Naive thymus-derived CD8-positive, alpha-beta T cell (primary cell): ENCODE measurements at regions not wholly inside any gene's neighbourhood (a gene's known extent, or its start where the extent isn't known, plus 50 kb on each side); places are given as distances from the start of the nearest gene placed in this dataset.

ENCODE experiments used
- ATAC-seq, 2 donors: fragments of 150-1000 bp; cut with Tn5 transposase in 1 of 2; sonication (Bioruptor Pico), chemical (Tn5 transposase) in 1 of 2; 1 replicate in 1 of 2; 2 replicates in 1 of 2; pipeline ENCODE4 v1.10.0; 2021; ENCODE audit warnings: mild to moderate bottlenecking in 2 of 2, moderate library complexity in 2 of 2
- POLR2A ChIA-PET: fragments of 350-600 bp; sonication (Branson Sonifier 250); formaldehyde crosslinking; loops from one replicate; lab custom pipeline; 2021; ENCODE audit warnings: antibody characterized with exemption; lab: Charles Lee
- DNase-seq, 10 donors: peaks; one replicate each; pipeline versions ENCODE4 v3.0.0 to v3.0.0-alpha.2; 2020 to 2022
- H3K27ac Mint-ChIP-seq, 10 donors: one replicate each; pipeline ENCODE4 v1.8.0; 2020 to 2022; ENCODE audit warnings: mild to moderate bottlenecking in 10 of 10, mixed read lengths in 10 of 10, moderate library complexity in 4 of 10, inconsistent platforms in 1 of 10
- H3K27me3 Mint-ChIP-seq, 5 donors: one replicate each; pipeline ENCODE4 v1.8.0; 2021 to 2022; ENCODE audit warnings: mixed read lengths in 5 of 5
- H3K36me3 Mint-ChIP-seq, 3 donors: one replicate each; pipeline ENCODE4 v1.8.0; 2020 to 2022; ENCODE audit warnings: mixed read lengths in 3 of 3, mild to moderate bottlenecking in 2 of 3, inconsistent platforms in 1 of 3
- H3K4me1 Mint-ChIP-seq, 4 donors: one replicate each; pipeline ENCODE4 v1.8.0; 2021 to 2022; ENCODE audit warnings: mixed read lengths in 4 of 4
- H3K4me3 Mint-ChIP-seq, 10 donors: one replicate each; pipeline ENCODE4 v1.8.0; 2020 to 2022; ENCODE audit warnings: mild to moderate bottlenecking in 10 of 10, mixed read lengths in 10 of 10, moderate library complexity in 6 of 10, inconsistent platforms in 1 of 10
- H3K9me3 Mint-ChIP-seq, 9 donors: one replicate each; pipeline ENCODE4 v1.8.0; 2020 to 2022; ENCODE audit warnings: mixed read lengths in 9 of 9, mild to moderate bottlenecking in 3 of 9, inconsistent platforms in 1 of 9, moderate library complexity in 1 of 9

DNA sequence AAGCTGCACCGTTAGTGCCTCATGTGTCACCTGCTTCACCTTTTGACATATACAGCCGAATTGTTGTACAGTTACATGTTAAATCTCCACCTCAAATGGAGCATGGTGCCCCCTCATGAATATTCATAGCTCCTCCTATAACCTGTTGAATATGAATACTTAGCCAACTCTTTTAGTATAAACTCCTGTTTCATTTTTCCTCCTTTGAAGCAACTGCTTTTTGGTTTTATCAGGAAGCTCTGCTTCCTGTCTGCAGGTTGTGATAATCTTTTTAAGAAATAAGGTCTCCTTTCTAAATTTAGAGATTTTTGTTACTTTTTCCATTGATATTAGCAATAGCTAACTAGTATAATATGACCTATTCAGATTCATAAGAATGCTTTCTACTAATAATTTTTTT lies 1429.2 kb upstream of the AGA start:
- Mint-ChIP-seq H3K9me3 (peaks cover 0 to 2% (median 0%) of the 10 kb centered on the region in 9 donors), H3K27me3 (no peaks in the 10 kb centered on the region), H3K4me1 (no peaks in the 10 kb centered on the region), H3K4me3 (no peak overlapping the region), H3K27ac (no peak overlapping the region), H3K36me3 (no peaks in the 10 kb centered on the region)
- POLR2A ChIA-PET = no interaction called here
- ATAC-seq = no peak
- no peak for DNase-seq

DNA sequence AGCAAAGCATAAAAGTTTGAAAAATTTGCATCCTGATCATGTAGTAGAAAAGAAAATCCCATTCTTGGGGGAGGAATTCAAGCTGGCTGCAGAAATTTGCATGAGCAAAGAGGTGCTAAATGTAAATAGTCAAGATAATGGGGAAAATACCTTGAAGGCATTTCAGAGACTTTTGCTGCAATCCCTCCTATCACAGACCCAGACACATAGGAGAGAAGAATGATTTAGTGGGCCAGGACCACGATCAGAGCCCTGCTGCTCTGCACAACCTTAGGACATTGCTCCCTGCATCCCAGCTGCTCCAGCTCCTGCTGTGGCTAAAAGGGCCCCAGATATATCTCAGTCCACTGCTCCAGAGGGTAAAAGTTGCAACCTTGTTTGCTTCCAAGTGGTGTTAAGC lies 1439.7 kb upstream of the AGA start:
- Mint-ChIP-seq H3K9me3 (peaks cover 0 to 27% (median 10%) of the 10 kb centered on the region in 9 donors), H3K4me3 (no peak overlapping the region), H3K27me3 (no peaks in the 10 kb centered on the region), H3K4me1 (no peaks in the 10 kb centered on the region), H3K27ac (no peak overlapping the region), H3K36me3 (no peaks in the 10 kb centered on the region)
- no peak for ATAC-seq
- no peak for DNase-seq
- POLR2A ChIA-PET = no interaction called here

DNA sequence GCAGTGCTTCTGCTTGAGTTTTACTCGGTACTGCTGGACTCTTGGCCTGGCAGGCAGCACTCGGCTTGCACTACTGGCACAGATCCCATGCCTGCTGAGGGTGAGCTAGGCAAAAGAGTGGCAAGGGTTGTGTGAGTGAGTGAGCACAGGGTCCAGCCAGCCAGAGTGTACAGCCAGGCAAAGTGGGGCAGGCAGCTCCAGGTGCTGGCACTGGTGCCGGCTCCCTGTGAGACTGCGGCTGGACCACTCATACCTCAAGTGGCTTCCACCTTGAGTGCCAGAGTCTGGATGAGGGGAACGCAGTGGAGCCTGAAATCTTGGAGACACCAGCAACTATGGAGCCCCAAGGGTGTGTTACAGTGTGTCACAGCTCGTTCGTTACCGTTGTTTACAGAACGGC lies 1451.9 kb upstream of the AGA start:
- ATAC-seq (no peak), DNase-seq (no peak)
- POLR2A ChIA-PET = no interaction called here
- Mint-ChIP-seq H3K4me1 (no peaks in the 10 kb centered on the region), H3K27ac (no peak overlapping the region), H3K36me3 (no peaks in the 10 kb centered on the region), H3K9me3 (peaks cover 0 to 4% (median 0%) of the 10 kb centered on the region in 9 donors), H3K27me3 (no peaks in the 10 kb centered on the region), H3K4me3 (no peak overlapping the region)

DNA sequence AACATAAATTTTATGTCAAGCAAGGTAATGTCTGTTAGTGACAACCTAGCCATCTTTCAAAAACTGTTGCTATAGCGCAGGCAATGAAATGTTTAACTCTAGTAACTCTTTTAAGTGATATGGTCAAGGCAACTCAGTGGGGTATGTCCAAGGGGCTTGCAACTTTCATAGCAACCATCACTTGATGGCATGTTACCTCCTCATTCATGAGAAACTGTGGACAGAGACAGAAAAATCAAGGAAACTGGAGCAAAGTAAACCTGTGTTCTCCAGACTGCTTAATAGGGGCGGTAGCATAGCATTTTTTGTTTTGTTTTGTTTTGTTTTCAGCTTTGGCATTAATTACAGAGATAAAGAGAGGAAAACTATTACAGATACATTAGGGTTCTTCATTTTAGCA lies 1456.8 kb upstream of the AGA start:
- Mint-ChIP-seq H3K27ac (no peak overlapping the region), H3K9me3 (peaks cover 0 to 16% (median 0%) of the 10 kb centered on the region in 9 donors), H3K27me3 (no peaks in the 10 kb centered on the region), H3K36me3 (no peaks in the 10 kb centered on the region), H3K4me1 (no peaks in the 10 kb centered on the region), H3K4me3 (no peak overlapping the region)
- ATAC-seq (no peak), DNase-seq (no peak)
- POLR2A ChIA-PET = no interaction called here

DNA sequence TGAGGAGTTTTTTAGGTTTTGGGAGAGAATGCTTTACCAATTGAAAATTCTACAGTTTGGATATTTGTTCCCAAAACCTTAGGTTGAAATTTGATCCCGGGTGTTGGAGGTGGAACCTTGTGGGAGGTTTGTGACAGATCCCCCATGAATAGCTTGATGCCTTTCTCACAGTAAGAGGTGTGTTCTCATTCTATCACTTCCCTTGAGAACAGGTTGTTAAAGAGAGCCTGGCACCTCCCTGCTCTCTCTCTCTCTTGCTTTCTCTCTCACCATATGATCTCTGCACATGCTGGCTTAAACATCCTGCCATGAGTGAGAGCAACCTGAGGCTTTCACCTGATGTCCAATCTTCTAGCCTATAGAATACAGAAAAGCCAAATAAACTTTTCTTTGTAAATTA lies 1475.5 kb upstream of the AGA start:
- ATAC-seq = no peak
- Mint-ChIP-seq H3K36me3 (no peaks in the 10 kb centered on the region), H3K9me3 (peaks cover 0 to 11% (median 0%) of the 10 kb centered on the region in 9 donors), H3K4me1 (no peaks in the 10 kb centered on the region), H3K27me3 (no peaks in the 10 kb centered on the region), H3K4me3 (no peak overlapping the region), H3K27ac (no peak overlapping the region)
- POLR2A ChIA-PET = no interaction called here
- DNase-seq = no peak

DNA sequence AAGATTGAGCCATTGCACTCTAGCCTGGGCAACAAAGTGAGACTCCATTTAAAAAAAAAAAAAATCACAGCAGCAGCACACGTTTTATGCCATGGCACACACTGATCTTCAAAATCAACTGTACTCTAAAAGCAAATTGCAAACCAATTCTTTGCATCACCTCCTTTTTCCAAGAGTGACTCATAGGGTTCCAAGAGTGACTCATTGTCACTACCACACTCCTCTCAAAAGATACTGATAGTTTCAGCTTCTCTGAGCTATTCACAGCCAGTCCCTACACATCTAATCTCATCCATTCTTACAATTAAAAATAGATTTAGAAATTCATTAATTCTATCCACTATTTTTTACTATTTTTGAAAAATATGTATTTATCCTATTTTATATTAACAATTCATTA lies 1494.9 kb upstream of the AGA start:
- Mint-ChIP-seq H3K4me1 (no peaks in the 10 kb centered on the region), H3K27ac (no peak overlapping the region), H3K36me3 (no peaks in the 10 kb centered on the region), H3K4me3 (no peak overlapping the region), H3K27me3 (no peaks in the 10 kb centered on the region), H3K9me3 (peaks cover 0 to 31% (median 5%) of the 10 kb centered on the region in 9 donors)
- ATAC-seq (no peak), DNase-seq (no peak)
- POLR2A ChIA-PET = no interaction called here

DNA sequence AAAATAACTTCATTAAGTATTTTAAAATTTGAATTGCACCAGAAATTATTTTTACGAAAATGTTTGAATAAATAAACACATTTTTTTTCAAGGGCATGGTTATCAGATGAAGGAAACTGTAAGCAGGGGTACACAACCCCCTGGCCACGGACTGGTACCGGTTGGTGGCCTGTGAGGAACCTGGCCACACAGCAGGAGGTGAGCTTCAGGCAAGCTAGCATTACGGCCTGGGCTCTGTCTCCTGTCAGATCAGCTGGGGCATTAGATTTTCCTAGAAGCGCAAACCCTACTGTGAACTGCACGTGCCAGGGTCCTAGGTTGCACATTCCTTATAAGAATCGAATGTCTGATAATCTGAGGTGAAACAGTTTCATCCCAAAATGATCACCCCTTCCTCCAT lies 1499.7 kb upstream of the AGA start:
- H3K27me3 Mint-ChIP-seq = no peaks in the 10 kb centered on the region
- no peak overlapping the region for H3K4me3 Mint-ChIP-seq
- POLR2A ChIA-PET = no interaction called here
- no peak for DNase-seq
- ATAC-seq = no peak
- H3K9me3 Mint-ChIP-seq = peaks cover 0 to 20% (median 3%) of the 10 kb centered on the region in 9 donors
- no peak overlapping the region for H3K27ac Mint-ChIP-seq
- no peaks in the 10 kb centered on the region for H3K36me3 Mint-ChIP-seq
- H3K4me1 Mint-ChIP-seq = no peaks in the 10 kb centered on the region

DNA sequence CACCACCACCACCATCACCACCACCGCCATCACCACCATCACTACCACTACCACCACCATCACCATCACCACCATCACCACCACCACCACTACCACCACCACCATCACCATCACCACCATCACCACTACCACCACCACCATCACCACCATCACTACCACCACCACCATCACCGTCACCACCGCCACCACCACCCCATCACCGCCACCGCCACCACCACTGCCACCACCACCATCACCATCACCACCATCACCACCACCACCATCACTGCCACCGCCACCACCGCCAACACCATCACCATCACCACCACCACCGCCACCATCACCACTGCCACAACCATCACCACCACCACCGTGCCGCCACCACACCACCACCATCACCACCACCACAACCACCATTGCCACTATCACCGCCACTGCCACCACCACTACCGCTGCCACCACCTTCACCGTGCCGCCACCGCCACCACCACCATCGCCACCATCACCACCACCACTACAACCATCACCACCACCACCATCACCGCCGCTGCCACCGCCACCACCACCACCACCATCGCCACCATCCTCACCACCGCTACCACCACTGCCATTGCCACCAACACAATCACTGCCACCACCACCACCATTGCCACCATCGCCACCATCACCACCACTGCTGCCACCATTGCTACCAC lies 1511.3 kb upstream of the AGA start:
- H3K27ac Mint-ChIP-seq = peak overlapping the region in 1 of 10 donors; percentile 13
- no peaks in the 10 kb centered on the region for H3K36me3 Mint-ChIP-seq
- H3K27me3 Mint-ChIP-seq = no peaks in the 10 kb centered on the region
- DNase-seq (no peak), ATAC-seq (no peak)
- H3K9me3 Mint-ChIP-seq = peaks cover 0 to 31% (median 4%) of the 10 kb centered on the region in 9 donors
- H3K4me3 Mint-ChIP-seq = no peak overlapping the region
- POLR2A ChIA-PET = no interaction called here
- H3K4me1 Mint-ChIP-seq = no peaks in the 10 kb centered on the region

DNA sequence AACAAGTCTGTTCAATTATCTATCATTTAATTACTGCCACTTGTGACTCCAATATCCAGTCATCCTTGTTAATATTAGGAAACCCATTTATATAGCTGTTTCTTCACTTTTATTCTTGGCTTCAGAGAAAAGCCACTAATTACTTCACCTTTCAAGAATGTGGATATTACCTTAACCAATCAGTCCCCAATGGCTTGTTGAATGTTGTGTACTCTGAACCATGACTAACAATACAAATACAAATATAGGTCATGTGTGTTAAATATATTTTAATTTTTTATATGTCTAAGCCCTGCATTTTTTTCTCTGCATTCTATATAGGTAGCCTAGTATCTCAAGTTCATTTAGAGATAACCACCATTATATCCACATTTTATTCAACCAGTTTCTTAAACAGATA lies 1513.4 kb upstream of the AGA start:
- DNase-seq (no peak), ATAC-seq (no peak)
- Mint-ChIP-seq H3K9me3 (peaks cover 0 to 26% (median 4%) of the 10 kb centered on the region in 9 donors), H3K4me3 (no peak overlapping the region), H3K27me3 (no peaks in the 10 kb centered on the region), H3K36me3 (no peaks in the 10 kb centered on the region), H3K4me1 (no peaks in the 10 kb centered on the region), H3K27ac (no peak overlapping the region)
- POLR2A ChIA-PET = no interaction called here

DNA sequence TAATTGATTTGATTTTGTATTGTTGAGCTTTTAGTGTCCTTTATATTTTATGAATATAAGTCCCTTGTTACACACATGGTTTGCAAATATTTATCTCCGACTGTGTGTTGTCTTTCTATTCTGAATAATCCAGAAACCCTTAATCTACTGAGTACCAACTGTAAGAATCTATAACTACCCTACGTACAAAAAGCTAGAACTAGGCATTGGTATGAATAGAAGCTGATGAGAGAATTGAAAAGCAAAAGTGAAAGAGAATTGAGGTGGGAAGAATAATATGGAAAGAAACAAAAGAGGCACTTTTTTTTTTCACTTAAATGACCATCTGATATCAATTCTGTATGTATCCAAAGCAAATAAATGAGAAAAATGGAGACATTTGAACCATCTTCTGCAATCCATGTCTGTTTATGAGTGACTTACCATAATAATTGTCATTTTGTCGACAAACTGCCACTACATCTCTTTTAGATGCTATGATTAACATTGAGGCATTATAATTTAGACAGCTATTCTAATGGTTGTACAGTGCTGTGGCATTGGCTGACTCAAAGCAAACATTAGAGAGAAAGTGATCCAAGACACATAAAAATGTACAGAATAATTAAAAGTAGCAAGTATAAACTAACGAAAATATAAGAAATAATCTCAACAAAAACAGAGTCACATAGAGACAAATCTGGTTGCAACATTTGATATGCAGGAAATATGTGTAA lies 1516.6 kb upstream of the AGA start:
- DNase-seq = no peak
- no peaks in the 10 kb centered on the region for H3K36me3 Mint-ChIP-seq
- POLR2A ChIA-PET = no interaction called here
- H3K27me3 Mint-ChIP-seq = no peaks in the 10 kb centered on the region
- H3K4me3 Mint-ChIP-seq = no peak overlapping the region
- peaks cover 0 to 22% (median 6%) of the 10 kb centered on the region in 9 donors for H3K9me3 Mint-ChIP-seq
- no peak for ATAC-seq
- H3K4me1 Mint-ChIP-seq = no peaks in the 10 kb centered on the region
- no peak overlapping the region for H3K27ac Mint-ChIP-seq

DNA sequence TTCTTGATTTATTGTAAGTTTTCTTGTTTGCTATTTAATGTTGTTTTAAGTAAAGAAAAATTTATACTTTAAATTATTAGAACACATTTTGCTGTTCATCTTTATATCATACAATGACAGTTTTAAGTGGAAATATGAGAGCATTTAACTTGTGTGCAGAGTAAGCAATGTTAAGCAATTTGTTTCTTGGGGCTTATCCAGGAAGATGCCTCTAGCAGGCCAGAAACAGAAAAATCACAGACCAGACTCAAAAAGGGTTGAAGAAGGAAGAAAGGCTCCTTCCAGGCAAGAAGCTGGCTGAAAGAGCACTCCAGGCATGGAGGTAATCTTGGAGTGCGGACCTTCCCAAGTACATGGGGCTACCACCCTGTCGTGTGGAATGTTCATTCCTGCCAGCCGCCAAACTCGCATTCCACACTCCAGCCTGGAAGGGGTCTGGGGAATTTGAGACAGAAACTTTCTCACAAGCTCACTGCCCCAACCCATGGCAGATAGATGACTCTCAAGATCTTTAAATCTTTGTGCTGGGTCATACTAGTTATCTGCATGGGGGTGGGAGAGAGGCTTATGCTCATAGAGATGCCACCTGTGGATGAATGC lies 1521.3 kb upstream of the AGA start:
- no peaks in the 10 kb centered on the region for H3K27me3 Mint-ChIP-seq
- DNase-seq (no peak), ATAC-seq (no peak)
- no peaks in the 10 kb centered on the region for H3K36me3 Mint-ChIP-seq
- H3K27ac Mint-ChIP-seq = no peak overlapping the region
- POLR2A ChIA-PET = no interaction called here
- H3K9me3 Mint-ChIP-seq = peaks cover 0 to 9% (median 2%) of the 10 kb centered on the region in 9 donors
- H3K4me1 Mint-ChIP-seq = no peaks in the 10 kb centered on the region
- H3K4me3 Mint-ChIP-seq = no peak overlapping the region

DNA sequence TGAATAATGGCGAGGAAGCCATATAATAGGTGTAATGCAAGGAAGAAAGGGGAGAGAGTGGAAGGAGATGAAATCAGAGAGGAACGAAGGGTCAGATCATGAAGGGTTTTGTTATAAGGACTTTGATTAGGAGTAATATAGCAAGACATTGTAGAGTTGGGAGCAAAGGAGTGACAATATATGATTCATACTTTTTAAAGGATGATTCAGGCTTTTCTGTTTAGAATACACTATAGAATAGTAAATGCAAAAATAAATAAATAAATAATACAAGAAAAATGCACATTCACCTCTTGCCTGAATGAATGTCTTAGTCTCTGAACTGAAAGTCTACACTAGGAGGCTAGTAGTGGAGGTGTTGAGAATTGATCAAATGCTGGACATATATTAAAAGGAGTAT lies 1524.4 kb upstream of the AGA start:
- Mint-ChIP-seq H3K4me1 (no peaks in the 10 kb centered on the region), H3K9me3 (peaks cover 0 to 17% (median 2%) of the 10 kb centered on the region in 9 donors), H3K36me3 (no peaks in the 10 kb centered on the region), H3K27me3 (no peaks in the 10 kb centered on the region), H3K27ac (no peak overlapping the region), H3K4me3 (no peak overlapping the region)
- DNase-seq = no peak
- POLR2A ChIA-PET = no interaction called here
- no peak for ATAC-seq

DNA sequence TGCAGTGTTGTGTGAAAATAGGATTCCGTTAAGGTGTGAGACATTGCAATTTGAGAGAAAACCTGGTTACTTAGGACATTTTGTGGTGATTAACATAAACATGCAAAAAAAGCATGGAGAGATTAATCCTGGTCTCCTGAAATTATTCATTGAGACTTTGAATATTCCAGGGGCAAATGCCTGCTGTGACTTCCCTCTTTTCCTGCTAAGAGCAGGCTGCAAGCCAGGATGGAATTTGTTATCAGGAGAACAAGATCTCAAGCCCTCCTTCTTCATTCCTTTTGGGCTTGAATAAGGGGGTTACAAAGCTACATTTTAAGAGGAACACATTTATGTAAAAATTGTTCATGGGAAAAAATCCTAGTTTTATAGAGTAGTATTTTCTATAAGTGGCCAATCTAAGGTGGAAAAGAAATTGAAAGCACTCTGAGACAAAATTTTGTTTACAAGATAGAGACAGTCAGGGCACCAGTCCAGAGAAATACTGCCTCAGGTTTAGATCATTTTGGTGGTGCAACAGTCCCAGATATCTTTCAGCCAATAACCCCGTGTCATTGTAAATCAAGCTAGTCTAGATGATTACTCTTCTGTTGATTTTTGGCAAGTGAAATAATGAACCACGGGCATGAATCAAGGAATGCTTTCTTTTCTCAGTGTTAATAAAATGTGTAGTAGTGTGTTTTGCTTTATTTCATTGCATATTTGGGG lies 1528.3 kb upstream of the AGA start:
- Mint-ChIP-seq H3K36me3 (no peaks in the 10 kb centered on the region), H3K9me3 (peaks cover 0 to 18% (median 2%) of the 10 kb centered on the region in 9 donors), H3K4me3 (no peak overlapping the region), H3K4me1 (no peaks in the 10 kb centered on the region), H3K27ac (no peak overlapping the region), H3K27me3 (no peaks in the 10 kb centered on the region)
- POLR2A ChIA-PET = no interaction called here
- DNase-seq = no peak
- ATAC-seq = no peak
